ENCODE measurements at regions not wholly inside any gene's neighbourhood (a gene's known extent, or its start where the extent isn't known, plus 50 kb on each side); places are given as distances from the start of the nearest gene placed in this dataset.
"Not testable (repeated sequence)": the region's sequence is repeated elsewhere in the genome, so short reads cannot be mapped to it uniquely, and the experiment has no call there.

DNA sequence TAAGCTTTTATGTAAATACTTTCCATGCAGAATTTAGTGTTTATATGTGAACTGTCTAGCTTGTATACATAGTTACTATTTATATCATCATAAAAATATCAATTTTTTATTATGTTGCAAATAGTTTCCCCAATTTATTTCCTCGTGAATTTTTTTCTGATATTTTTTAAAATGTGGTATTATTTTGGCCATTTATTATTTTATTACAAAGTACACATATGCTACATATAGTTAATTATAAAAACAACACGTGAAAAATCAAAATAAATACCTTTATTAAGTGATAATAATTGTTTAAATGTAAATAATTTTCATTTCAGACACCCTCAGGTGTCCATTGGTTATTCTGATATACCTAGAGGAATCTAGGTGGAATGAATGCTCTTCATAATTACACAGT, 1394.9 kb upstream of the PRR20A start:
- no peak for DNase-seq

DNA sequence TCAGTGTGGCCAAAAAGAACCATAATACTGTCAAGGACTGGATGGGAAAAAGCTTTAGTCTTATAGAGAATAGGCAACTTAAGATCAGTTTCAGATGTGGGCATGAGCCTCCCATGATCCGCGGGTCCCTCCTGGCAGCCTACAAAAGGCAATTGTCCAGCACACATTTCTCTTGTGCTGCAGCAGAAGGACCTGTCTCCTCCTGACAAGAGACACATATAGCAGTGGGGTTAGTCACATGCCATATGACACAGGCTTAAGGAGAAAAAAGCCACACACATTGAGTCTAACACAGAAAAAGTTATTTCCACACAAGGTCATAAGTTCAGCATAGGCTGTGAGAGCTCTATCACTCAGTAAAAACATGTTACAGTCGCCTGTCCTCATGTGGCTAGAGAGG, 1378.7 kb upstream of the PRR20A start:
- DNase-seq, result no peak

DNA sequence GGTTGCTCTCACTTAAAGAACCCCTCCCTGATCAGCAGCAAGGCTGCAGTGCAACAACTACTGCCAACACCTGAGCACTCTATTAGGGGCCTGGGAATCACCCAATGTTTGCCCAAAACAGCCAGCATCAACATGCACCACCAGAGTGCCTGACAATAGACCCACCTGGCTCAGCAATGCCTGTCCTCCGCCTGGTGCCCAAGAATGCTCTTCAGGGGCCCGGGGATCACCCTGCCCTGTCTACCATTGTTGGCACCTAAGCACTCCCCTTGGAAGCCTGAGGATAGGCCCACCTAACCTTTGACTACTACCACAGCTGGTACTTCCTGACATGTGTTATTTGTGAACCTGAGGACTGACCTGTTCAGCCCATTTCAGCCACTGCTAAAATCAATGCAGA, 1363.1 kb upstream of the PRR20A start:
- no peak for DNase-seq

DNA sequence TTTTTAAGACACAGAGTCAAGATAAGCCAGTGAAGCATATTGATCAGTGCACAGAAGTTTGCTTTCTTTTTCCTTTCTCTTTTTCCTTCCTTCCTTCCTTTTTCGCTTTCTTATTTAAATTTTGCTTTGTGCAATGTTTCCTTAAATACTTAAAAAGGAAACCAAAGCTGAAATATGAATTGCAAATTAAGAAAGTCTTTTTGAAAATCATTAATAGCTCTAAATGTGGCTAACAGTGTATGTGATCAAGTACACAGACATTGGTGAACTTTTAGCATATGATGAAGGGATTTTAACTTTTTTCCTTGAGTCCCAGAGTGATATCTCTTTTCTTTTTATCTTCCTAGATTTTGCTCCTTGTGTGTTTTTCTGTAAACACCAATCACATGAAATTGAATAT, 1356.9 kb upstream of the PRR20A start:
- no peak for DNase-seq

DNA sequence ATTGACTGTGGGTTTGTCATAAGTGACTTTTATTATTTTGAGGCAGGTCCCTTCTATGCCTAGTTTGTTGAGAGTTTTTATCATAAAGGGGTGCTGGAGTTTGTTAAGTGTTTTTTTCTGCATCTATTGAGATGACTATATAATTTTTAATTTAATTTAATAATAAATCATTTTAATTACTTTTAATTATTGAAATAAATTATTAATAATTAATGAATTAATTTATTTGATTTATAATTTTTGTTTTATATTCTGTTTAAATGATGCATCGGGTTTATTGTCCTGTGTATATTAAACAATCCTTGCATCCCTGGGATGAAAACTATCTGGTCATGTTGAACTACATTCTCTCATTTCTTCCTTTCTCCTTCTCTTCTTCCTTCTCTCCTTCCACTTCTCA, 1352.2 kb upstream of the PRR20A start:
- DNase-seq, result no peak

DNA sequence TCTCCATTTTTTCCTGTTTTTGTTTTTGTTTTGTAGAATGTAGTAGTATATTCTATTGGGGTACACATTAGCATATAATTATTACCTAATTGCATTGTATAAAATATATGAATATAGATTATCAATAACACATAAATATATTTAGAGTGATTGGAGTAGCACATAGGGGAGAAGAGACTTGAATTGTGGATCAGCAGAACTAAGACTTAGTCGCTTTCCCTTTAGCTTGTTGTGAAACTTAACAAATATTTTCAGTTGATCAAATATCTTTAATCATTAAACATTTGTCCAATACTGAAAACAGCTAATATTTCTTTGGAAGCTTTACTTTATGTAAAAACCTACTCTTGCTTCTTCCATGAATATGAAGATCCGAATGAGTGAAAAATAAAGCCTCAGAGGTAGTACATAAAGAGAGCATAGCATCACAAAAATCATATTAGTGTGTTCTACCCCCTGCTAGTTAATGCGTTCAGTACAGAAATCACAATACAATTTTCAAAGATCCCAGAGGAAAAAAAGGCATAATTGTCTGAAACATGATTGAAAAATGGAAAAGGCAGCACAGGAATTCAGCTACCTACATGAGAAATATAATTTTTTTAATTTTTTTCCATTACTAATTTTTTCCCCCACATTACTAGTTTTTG, 1348.0 kb upstream of the PRR20A start:
- DNase-seq, result no peak

DNA sequence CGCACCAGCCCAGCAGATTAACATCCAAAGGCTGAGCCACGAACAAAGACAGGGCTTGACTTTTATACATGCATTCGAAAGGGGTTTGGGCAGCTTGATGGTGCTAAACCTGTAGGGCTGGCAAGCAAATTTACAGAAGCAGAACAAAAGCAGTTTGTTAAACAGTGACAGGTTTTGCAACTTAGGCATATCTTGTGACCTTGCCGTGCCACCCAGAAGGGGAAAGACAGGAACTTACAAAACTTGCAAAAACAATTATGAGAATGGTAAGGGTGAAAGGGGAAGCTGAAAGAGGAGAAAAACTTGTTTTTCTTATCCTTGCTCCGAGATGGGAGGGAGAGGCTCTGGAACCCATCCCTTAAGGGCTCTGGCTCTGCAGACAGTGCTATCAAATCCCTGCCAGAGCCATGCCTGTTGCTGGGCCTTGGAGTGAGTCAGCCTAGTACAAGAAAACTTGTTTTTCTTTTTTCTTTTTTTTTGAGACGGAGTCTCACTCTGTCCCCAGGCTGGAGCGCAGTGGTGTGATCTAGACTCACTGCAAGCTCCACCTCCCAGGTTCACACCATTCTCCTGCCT, 1325.2 kb upstream of the PRR20A start:
- no peak for DNase-seq

DNA sequence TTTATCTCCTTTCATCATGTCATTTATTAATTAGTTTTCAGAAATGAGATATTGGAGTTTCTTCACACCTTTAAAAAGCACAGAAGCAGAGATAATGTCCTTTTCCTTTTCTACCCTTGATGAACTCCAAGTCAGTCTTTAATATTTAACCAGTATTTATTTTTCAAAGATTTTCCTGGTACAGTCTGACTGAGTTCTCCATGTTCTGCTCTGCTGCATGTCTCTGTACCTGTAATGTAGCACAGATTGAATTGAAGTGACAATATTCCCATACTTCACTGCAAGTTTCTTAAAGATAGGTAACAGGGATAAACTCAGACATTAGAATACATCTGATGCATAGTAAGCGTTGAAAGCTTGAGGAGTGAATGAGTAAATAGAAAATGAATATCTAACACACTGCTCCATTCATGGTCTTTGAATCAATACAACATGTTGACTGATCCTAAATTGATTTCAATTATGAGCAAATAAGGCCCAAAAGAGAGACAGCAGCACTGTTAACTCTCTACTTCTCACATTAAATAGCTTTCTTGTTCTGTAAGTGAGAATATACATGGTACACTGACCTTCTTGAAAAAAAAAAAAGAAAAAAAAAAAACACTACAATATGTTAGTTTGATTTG, 1323.6 kb upstream of the PRR20A start:
- no peak for DNase-seq

DNA sequence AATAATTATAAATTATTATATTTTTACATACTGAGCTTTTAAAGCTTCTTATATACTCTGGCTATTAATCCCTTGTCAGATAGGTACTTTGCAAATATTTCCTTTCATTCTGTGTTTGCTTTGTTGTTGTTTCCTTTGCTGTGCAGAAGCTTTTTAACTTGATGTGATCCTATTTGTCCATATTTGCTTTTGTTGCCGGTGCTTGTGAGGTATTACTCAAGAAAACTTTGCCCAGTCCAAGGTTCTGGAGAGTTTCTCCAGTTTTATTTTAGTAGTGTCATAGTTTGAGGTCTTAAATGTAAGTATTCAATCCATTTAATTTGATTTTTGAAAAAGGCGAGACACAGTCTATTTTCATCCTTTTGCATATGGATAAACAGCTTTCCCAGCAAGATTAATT, 1319.9 kb upstream of the PRR20A start:
- DNase-seq, result no peak

DNA sequence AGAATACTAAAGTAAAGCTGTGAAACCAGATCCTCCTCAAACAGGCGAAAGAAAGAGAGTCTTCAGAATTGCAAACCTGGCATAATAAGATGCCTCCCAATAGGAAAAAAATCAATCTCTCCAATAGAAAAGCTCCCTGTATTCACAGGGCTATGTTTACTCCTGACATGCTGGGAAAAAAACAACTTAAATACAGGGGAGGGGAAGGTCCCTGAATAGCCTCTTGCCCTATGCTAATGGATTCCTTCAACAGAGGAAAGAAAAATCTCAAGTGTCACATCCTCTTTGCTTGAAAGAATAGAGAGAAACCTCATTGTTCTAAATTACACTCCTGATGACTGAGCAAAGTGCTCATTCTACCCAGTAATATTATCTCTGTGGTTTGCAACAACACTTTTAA, 1271.1 kb upstream of the PRR20A start:
- DNase-seq, result no peak

DNA sequence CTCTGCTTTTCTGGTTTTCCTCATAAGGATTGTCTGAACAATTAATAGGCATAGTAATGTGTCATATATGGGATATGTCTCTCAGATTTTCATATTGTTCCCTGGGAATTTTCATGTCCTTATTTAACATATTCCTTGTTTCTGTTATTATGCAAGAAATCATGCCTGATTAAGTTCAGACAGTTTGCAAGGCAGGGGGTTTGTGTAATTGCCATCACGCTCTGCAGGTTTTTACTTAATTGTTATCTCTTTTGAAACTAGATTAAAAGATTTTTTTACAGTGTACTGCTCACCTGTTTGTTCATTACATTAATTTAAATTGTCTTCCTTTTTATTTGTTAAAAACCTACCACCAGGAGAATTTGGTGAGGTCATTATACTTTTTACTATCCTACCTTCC, 1253.2 kb upstream of the PRR20A start:
- DNase-seq, result no peak

DNA sequence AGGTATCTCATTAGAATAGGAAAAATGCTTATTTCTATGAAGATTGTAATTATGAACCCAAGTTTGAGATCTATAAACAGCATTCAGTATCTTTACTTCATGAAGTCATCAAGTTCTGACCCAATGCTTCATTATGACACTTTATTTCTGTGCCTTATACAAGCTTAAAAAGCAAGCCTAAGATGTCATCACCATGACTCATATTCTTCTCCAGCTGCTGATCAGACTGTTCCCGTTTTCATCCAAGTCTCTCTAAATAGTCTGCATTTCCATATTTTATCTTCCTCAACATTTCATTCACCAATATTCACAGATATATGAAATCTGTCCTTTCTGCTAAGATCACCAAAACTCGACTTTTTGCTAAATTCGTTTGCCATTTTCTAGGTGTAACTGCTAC, 1247.2 kb upstream of the PRR20A start:
- DNase-seq, result no peak

DNA sequence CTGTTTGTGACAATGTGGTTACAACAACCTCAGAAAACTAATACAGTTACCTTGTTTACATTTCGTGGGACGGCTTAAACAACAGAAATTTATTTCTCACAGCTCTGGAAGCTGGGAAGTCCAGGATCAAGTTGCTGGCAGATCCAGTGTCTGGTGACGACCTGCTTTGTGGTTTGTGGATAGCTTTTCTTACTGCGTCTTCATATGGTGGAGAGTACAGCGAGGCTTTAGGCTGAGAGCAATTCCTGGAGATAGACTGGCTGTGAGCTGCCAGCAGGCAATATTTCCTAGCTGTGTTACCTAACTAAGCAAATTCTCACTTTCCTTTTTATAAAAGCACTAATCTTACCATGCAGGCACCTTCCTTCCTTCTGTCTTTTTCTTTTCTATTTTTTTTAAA, 1203.5 kb upstream of the PRR20A start:
- DNase-seq, result no peak

DNA sequence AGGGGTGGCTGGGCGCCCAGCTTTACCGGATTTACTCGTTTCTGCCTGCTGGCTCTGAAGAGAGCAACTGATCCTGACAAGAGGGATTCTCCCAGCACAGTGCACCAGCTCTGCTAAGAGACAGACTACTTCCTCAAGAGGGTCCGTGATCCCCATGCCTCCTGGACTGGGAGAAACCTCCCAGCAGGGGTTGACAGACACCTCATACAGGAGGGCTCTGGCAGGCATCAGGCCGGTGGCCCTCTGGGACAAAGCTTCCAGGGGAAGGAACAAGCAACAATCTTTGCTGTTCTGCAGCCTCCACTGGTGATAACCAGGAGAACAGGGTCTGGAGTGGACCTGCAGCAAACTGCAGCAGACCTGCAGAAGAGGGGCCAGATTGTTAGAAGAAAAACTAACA, 1192.5 kb upstream of the PRR20A start:
- no peak for DNase-seq

DNA sequence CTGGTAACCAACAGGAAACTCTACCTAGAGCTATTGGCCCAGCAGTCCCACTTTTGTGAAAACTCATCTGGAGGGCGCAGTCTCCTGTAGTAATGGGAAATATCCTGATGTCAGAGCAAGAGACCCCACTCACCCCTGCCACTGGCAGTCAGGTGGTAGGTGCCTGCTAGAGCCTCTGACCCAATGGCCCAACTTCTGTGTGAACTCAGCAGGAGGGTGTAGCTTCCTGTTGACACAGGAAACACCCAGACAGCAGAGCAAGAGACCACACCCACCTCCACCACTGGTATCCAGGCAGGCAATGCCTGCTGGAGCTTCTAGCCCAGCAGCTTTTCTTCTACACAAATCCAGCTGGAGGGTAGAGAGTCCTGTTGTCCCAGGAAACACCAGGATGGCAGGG, 1176.8 kb upstream of the PRR20A start:
- no peak for DNase-seq

DNA sequence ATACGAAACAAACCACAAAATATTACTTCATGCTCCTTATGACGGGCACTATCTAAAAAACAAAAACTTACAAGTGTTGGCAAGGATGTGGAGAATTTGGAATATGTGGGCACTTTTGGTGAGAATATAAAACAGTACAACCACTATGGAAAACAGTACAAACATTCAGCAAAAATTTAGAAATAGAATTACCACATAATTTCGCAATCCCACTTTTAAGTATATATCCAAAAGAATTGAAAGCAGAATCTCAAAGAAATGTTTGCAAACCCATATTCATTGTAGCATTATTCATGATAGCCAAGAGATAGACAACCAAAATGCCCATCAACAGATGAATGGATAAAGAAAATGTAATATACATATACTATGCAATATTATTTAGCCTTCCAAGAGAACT, 1173.7 kb upstream of the PRR20A start:
- no peak for DNase-seq

DNA sequence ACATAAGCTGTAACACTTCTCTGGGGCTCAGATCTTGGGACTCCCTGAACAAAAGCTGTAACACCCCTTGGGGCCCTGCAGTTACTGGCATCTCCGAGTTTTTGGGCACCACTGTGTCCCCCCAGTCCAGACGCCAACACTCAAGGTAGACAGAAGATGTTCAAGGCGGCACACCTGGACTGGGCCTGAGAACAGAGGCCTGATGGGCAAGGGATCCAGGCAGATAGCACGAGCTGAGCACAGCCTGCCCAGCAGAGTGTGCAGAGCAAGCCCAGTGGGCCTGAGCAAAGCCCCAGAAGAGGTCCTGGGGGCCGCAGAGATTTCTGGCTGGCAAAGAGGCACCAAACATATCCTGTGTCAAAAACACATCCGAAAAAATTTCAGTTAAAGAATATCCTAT, 1163.3 kb upstream of the PRR20A start:
- no peak for DNase-seq

DNA sequence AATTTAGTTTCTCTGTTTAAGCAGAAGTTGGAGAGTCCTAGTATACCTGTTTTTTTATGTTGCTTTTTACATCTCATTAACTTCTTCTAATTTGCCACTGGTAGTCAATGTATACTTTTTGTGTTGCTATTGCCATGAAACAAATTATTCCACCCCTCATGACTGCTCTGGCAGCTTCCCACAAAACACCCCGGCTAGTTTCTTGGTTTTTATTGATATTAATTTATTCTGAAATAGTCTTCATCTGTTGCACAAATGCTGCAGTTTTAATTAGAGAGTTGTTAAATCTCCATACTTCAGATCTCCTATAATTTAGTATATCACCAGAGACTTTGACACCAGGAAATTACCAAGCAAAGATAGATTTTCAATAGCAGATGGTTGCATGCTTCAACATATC, 1159.3 kb upstream of the PRR20A start:
- DNase-seq, result no peak

DNA sequence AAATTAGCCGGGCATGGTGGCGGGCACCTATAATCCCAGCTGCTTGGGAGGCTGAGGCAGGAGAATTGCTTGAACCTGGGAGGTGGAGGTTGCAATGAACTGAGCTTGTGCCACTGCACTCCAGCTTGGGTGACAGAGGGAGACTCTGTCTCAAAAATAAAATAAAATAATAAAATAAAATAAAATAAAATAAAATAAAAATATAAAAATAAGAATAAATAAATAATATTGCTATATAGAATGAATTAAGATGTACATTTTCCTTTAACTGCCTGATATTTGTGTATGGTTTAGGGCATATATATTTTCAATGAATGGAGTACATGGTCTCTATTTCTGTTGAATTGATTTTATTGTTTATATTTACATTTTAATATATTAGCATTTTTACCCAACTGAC, 1156.7 kb upstream of the PRR20A start:
- DNase-seq, result not testable (repeated sequence)

DNA sequence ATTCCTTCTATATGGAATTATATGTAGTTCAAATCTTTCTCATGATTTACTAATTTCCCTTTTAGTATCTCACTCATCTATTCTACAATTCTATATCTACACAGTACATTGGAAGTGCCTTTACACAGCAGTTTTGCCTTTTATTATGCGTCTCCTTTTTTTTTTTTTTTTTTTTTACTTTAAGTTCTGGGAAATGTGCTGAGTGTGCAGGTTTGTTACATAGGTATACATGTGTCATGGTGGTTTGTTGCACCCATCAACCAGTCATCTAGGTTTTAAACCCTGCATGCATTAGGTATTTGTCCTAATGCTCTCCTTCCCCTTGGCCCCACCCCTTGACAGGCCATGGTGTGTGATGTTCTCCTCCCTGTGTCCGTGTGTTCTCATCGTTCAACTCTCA, 1150.1 kb upstream of the PRR20A start:
- DNase-seq, result no peak

DNA sequence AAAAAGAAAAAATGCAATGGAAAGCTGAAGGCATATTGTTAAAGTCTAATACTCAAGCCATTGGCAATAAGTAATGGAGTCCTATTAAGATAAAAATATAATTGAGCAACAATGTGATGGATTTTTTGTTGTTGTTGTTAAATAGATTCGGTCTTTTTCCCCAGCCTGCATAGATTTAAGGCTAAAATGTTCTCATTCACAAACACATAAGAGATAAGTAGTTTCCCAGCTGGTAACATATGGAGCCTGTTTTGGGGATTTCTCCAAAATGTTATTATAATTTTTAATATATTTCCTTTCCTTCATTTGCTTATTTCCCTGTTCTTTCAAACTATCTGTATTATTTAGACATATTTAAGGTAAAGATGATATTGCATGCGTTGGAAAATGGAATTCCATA, 1149.1 kb upstream of the PRR20A start:
- DNase-seq, result no peak

DNA sequence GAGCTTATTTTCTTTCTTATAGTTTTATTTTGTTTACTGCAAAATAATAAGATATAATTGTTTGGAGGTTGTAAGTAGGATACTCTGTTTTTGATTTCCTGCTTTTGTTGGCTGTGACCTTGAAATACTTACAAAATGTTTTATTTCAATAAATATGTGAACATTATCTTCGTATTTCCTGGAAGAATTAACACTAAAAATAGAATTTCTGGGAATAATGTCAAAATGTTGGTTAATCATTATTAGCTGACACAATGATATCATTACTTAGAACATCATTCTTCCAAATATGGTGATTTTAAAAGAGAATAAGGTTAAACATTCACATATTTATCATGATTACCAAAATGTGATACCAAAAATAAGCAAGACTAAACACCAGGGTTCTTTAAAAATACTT, 1148.6 kb upstream of the PRR20A start:
- DNase-seq, result no peak

DNA sequence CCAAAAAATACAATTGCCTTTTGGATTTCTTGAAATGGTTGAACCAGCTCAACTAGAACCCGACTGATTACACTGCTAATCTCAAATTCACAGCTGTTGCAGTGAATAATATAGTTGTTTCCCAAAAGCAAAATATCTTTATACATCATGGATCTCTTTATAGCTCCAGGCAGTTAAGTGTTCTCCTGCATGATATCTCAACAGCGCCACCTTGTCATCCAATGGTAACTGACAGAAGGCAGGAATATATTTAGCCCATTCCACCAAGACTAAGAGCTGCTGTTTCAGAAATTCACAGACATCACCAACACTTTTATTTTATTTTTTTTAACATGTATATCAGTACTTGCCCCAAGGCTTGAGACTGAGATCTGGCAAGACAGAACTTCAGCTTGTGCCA, 1141.0 kb upstream of the PRR20A start:
- DNase-seq, result no peak

DNA sequence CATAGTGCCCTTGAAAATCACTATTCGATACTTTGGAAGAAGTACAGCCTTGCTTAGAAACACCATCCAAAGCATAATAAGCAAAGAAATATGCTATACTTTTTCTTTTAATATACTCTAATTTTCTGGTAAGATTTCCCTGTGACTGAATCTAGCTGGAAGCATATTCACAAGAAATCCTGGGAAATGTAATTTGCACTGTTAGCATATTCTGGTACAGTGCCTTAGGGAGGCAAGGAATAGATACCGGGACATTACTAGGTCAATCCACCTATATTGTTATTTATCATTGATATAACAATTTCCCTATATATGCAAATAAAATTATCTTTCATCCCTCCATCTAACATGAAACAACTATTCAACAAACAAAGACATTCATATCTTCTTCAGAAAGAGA, 1131.3 kb upstream of the PRR20A start:
- DNase-seq, result no peak

DNA sequence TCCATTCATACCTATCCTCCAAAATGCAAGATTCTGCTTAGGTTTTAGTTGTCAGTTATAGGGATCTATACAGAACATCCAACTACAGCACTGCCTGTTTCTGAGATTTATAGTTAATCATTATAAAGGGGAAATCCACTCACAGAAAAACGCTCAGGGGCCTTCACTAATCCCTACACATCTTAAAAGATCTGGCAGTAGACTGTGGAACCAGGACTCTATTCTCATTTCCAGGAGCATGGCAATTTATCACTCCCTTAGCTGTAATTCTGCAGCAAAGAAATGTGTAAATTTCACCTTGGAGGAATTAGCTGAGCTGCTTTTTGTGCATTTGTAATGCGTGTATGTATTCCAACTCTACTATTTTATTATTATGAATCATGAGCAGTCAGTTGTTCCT, 1128.1 kb upstream of the PRR20A start:
- no peak for DNase-seq
